ENCODE measurements at regions not wholly inside any gene's neighbourhood (a gene's known extent, or its start where the extent isn't known, plus 50 kb on each side); places are given as distances from the start of the nearest gene placed in this dataset.

DNA sequence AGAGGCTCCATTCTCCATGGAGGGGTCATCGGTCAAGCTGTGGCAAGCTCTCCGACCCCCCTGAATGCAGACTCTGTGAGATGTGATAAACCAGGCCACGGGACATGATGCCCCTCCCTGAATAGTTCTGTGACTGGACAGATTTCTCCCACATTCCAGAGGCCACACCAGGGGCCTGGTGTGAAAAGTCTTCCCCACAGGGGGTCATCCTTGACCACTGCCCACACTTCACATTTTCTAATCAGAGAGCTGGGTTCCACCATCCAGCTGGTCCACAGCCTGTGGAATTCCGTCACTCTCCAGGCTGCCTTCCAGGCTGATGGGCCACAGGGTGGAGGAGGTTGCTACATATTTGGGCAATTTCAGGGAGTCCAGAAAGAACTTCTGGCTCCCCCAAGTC is 51.3 kb upstream of the CYRIA start:
- DNase-seq (ENCODE audit: low read depth) = no peak
- TF ChIP-seq CTCF (IDR thresholded peaks at IDR 0.05; ENCODE audit: low read length, missing control alignments) = no peak
- H3K4me3 ChIP-seq (replicated peaks; ENCODE audit: low read depth, low read length) = no peak overlapping the region

DNA sequence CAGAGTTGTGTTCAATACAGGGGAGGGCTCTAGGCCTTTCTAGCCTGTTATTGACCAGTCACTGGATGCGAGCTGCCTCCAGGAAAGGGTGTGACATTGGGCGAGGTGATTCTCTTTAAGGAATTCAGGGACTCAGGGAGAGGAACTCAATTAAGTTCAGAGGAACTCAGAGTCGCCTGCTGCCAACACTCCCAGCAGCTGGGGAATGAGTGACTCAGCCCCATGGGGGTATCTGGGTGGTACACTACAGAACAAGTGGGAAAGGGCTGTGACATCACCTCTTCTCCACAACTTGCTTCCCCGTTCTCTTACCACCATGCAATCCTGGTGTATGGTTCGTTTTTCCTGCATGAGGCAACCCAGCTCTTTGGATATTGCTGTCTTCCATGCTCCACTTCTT is 50.4 kb upstream of the CYRIA start:
- no peak for DNase-seq (ENCODE audit: low read depth)
- no peak for TF ChIP-seq CTCF (IDR thresholded peaks at IDR 0.05; ENCODE audit: low read length, missing control alignments)
- H3K4me3 ChIP-seq (replicated peaks; ENCODE audit: low read depth, low read length) = no peak overlapping the region

All from fibroblast of pulmonary artery (primary cell).